SK-N-SH (cell line): ENCODE measurements at regions not wholly inside any gene's neighbourhood (a gene's known extent, or its start where the extent isn't known, plus 50 kb on each side); places are given as distances from the start of the nearest gene placed in this dataset.

ENCODE experiments used
- CTCF ChIA-PET: fragments of 300-600, 350-600 bp; formaldehyde crosslinking; extraction: SDS; loops from one replicate; lab custom pipeline; 2021; lab: Yijun Ruan, JAX
- POLR2A ChIA-PET: fragments of 350-600 bp; sonication (Branson Sonifier 250); formaldehyde crosslinking; extraction: SDS; loops from one replicate; lab custom pipeline; 2020; ENCODE audit warnings: antibody characterized with exemption, inconsistent platforms; lab: Yijun Ruan, JAX
- DNase-seq: peaks from one replicate; pipeline ENCODE4 v3.0.0; 2012
- H2AFZ ChIP-seq: fragments of 200-600 bp; sonication (generic); 2 replicates; pipeline ENCODE4 v1.8.1; 2016; ENCODE audit warnings: antibody characterized with exemption, mild to moderate bottlenecking, low read depth
- H3F3A ChIP-seq: fragments of 200-600 bp; sonication (generic); replicated peaks from 2 replicates; pipeline ENCODE3; 2016; ENCODE audit warnings: antibody characterized with exemption, mild to moderate bottlenecking; ENCODE audit not compliant: insufficient read depth
- H3K27ac ChIP-seq, 2 experiments: fragments of 200-500 bp in 1 of 2; fragments of 200-600 bp in 1 of 2; sonication (Bioruptor generic) in 1 of 2; sonication (generic), shearing (Covaris generic) in 1 of 2; 2 replicates each; pipeline versions ENCODE4 v1.5.1 to v1.6.1; 2014 to 2016; ENCODE audit warnings: low read depth in 2 of 2, inconsistent platforms in 1 of 2, low read length in 1 of 2, mild to moderate bottlenecking in 1 of 2, mixed read lengths in 1 of 2
- H3K27me3 ChIP-seq: fragments of 200-600 bp; sonication (generic), shearing (Covaris generic); 2 replicates; pipeline ENCODE4 v1.6.1; 2016; ENCODE audit warnings: mixed run types; ENCODE audit not compliant: insufficient read depth
- H3K36me3 ChIP-seq, 2 experiments: fragments of 200-500 bp in 1 of 2; fragments of 200-600 bp in 1 of 2; sonication (Bioruptor generic) in 1 of 2; sonication (generic) in 1 of 2; replicated peaks in 1 of 2; 2 replicates each; pipeline versions ENCODE3 to v1.5.1; 2014 to 2016; ENCODE audit warnings: low read length in 1 of 2, mild to moderate bottlenecking in 1 of 2; ENCODE audit not compliant: insufficient read depth in 2 of 2, control insufficient read depth in 1 of 2
- H3K4me1 ChIP-seq, 2 experiments: fragments of 200-500 bp in 1 of 2; fragments of 200-600 bp in 1 of 2; sonication (Bioruptor generic) in 1 of 2; sonication (generic), shearing (Covaris generic) in 1 of 2; 2 replicates each; pipeline versions ENCODE4 v1.5.1 to v1.6.1; 2014 to 2016; ENCODE audit warnings: low read depth in 1 of 2, low read length in 1 of 2, mixed run types in 1 of 2; ENCODE audit not compliant: insufficient read depth in 2 of 2, control insufficient read depth in 1 of 2
- H3K4me2 ChIP-seq: fragments of 200-600 bp; sonication (generic), shearing (Covaris generic); 2 replicates; pipeline ENCODE4 v1.6.1; 2017; ENCODE audit warnings: mixed run types
- H3K4me3 ChIP-seq, 2 experiments: fragments of 200-500 bp in 1 of 2; fragments of 200-600 bp in 1 of 2; sonication (Bioruptor generic) in 1 of 2; sonication (generic), shearing (Covaris generic) in 1 of 2; 2 replicates each; pipeline versions ENCODE4 v1.5.1 to v1.8.1; 2014 to 2016; ENCODE audit warnings: low read depth in 2 of 2, inconsistent platforms in 1 of 2, low read length in 1 of 2, mild to moderate bottlenecking in 1 of 2, mixed read lengths in 1 of 2, moderate library complexity in 1 of 2
- H3K79me2 ChIP-seq: fragments of 200-600 bp; sonication (generic); 2 replicates; pipeline ENCODE4 v1.8.1; 2017; ENCODE audit warnings: mild to moderate bottlenecking; ENCODE audit not compliant: insufficient read depth
- H3K9ac ChIP-seq: fragments of 200-600 bp; sonication (generic); 2 replicates; pipeline ENCODE4 v1.6.1; 2017; ENCODE audit warnings: mixed run types
- H3K9me2 ChIP-seq: fragments of 200-600 bp; sonication (generic); 2 replicates; pipeline ENCODE4 v1.6.1; 2017; ENCODE audit warnings: mixed run types
- H3K9me3 ChIP-seq: fragments of 200-600 bp; sonication (generic); 2 replicates; pipeline ENCODE4 v1.6.1; 2017; ENCODE audit warnings: mixed run types, mild to moderate bottlenecking, moderate library complexity
- H4K20me1 ChIP-seq: fragments of 200-600 bp; sonication (generic); 2 replicates; pipeline ENCODE4 v1.6.1; 2017; ENCODE audit warnings: mild to moderate bottlenecking, mixed run types; ENCODE audit not compliant: insufficient read depth
- CHD2 ChIP-seq: fragments of 150-350 bp; IDR thresholded peaks from 2 replicates; pipeline ENCODE4 v1.6.1; 2018; ENCODE audit warnings: low read length; ENCODE audit not compliant: partially characterized antibody
- ELF1 ChIP-seq: IDR thresholded peaks from 2 replicates; pipeline ENCODE4 v1.4.0; 2012
- FOSL2 ChIP-seq: IDR thresholded peaks from 2 replicates; pipeline ENCODE4 v1.4.0; 2012; ENCODE audit warnings: low read depth, mild to moderate bottlenecking, moderate library complexity, borderline replicate concordance
- MAX ChIP-seq: IDR thresholded peaks from 2 replicates; pipeline ENCODE4 v1.4.0; 2012; ENCODE audit warnings: low read depth
- MXI1 ChIP-seq: IDR thresholded peaks from 2 replicates; pipeline ENCODE4 v1.6.1; 2012; ENCODE audit warnings: mild to moderate bottlenecking, low read depth, low read length, improper control_type of control experiment
- NFIC ChIP-seq: IDR thresholded peaks from 2 replicates; pipeline ENCODE4 v1.4.0; 2012; ENCODE audit warnings: borderline replicate concordance
- PBX3 ChIP-seq: IDR thresholded peaks from 2 replicates; pipeline ENCODE4; 2012
- RCOR1 ChIP-seq: fragments of 150-350 bp; IDR thresholded peaks from 2 replicates; pipeline ENCODE4 v1.6.1; 2017; ENCODE audit warnings: antibody characterized with exemption, low read length
- SIN3A ChIP-seq: IDR thresholded peaks from 2 replicates; pipeline ENCODE4 v1.6.1; 2012; ENCODE audit warnings: low read depth, mild to moderate bottlenecking, low read length, moderate library complexity, borderline replicate concordance
- SMC3 ChIP-seq: IDR thresholded peaks from 2 replicates; pipeline ENCODE4 v1.6.1; 2012; ENCODE audit warnings: low read depth, low read length, improper control_type of control experiment
- TCF12 ChIP-seq: IDR thresholded peaks from 2 replicates; pipeline ENCODE4 v1.4.0; 2012
- USF1 ChIP-seq: IDR thresholded peaks from 2 replicates; pipeline ENCODE4 v1.4.0; 2012; ENCODE audit warnings: low read depth, borderline replicate concordance
- WGBS: methylation state at CpG from one replicate; pipeline ENCODE4 v1.1.6; 2017; ENCODE audit warnings: low lambda C conversion rate; 5-methylcytosine and 5-hydroxymethylcytosine counted together
- TF ChIP-seq, protein P1 (sequence below): fragments of 150-350 bp; IDR thresholded peaks from 2 replicates; pipeline ENCODE4 v1.6.1; 2016; ENCODE audit warnings: mild to moderate bottlenecking, low read depth, low read length

GRCh38 chr7:106781007-106781406 is 84.1 kb upstream of the PIK3CG start:
- Histone ChIP-seq H2AFZ (no peak overlapping the region), H3K4me2 (no peak overlapping the region), H3K79me2 (no peaks in the 10 kb centered on the region), H3K27me3 (no peaks in the 10 kb centered on the region), H3K9ac (no peak overlapping the region), H3K9me2 (no peaks in the 10 kb centered on the region), H3K4me3 (no peak overlapping the region), H3K27ac (no peak overlapping the region), H3K9me3 (no peaks in the 10 kb centered on the region), H3F3A (peaks cover 6% of the 10 kb centered on the region), H4K20me1 (no peaks in the 10 kb centered on the region), H3K36me3 (no peaks in the 10 kb centered on the region), H3K4me1 (peaks cover 0 to 19% of the 10 kb centered on the region in 2 experiments; a peak in 1 of 4 replicates)
- CTCF ChIA-PET = interaction anchor here (2.1 to 3.1 kb wide), 2 partner anchors 12 to 371 kb away, joined by 6 to 8 read pairs; no protein-coding TSS in a partner anchor
- 93% methylated on average over 2 of the region's 2 CpGs for WGBS
- TF ChIP-seq SMC3 (no peak), CHD2 (no peak), TCF12 (no peak), NFIC (no peak), RCOR1 (no peak), MAX (no peak), PBX3 (no peak), USF1 (no peak), FOSL2 (no peak), ELF1 (no peak), SIN3A (no peak)
- TF ChIP-seq, protein P1, sequence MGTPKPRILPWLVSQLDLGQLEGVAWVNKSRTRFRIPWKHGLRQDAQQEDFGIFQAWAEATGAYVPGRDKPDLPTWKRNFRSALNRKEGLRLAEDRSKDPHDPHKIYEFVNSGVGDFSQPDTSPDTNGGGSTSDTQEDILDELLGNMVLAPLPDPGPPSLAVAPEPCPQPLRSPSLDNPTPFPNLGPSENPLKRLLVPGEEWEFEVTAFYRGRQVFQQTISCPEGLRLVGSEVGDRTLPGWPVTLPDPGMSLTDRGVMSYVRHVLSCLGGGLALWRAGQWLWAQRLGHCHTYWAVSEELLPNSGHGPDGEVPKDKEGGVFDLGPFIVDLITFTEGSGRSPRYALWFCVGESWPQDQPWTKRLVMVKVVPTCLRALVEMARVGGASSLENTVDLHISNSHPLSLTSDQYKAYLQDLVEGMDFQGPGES = no peak
- POLR2A ChIA-PET = interaction anchor here (0.7 kb wide), 1 partner anchor 1333 kb away, joined by 3 read pairs; no protein-coding TSS in a partner anchor
- DNase-seq = no peak

DNA sequence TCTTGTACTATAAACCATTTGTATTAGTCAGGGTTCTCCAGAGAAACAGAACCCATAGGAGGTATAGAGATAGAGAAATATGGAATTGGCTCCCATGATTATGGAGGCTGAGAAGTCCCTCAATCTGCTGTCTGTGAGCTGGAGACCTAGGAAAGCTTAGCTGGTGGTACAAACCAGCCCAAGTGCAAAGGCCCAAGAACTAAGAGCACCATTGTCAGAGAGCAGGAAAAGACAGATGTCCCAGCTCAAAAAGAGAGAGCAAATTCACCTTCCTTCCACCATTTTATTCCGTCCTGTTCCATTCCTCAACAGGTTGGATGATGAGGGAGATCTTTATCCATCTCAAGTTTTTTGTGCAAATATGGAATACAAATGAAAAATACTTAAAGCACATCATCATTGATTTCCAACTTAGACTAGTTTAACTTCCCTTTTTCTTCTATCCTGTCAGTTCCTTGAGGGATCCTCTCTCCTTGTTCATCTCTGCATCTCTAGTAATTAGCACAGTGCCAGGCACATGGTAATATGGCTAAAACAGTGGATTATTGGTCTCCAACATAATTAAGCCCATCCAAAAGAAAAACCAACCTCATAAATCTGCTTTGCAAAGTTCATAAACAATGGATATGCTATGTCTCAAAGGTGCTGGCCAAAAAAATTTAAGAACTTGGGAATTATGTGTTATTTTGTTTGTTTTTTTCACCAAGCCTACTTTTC is 83.1 kb upstream of the PIK3CG start:
- DNase-seq = no peak
- H3K9ac ChIP-seq = no peak overlapping the region
- no peak overlapping the region for H3K4me3 ChIP-seq
- peaks cover 0 to 12% of the 10 kb centered on the region in 2 experiments; a peak in 1 of 4 replicates for H3K4me1 ChIP-seq
- POLR2A ChIA-PET = interaction anchor here (0.7 kb wide), 1 partner anchor 1332 kb away, joined by 3 read pairs; no protein-coding TSS in a partner anchor
- no peak overlapping the region for H3K4me2 ChIP-seq
- H3K36me3 ChIP-seq = no peaks in the 10 kb centered on the region
- no peaks in the 10 kb centered on the region for H3F3A ChIP-seq
- WGBS = 62% methylated on average over 1 of the region's 1 CpG
- no peaks in the 10 kb centered on the region for H3K79me2 ChIP-seq
- no peaks in the 10 kb centered on the region for H3K9me3 ChIP-seq
- no peak overlapping the region for H3K27ac ChIP-seq
- CTCF ChIA-PET = interaction anchor here (3.1 kb wide), 1 partner anchor 11 kb away, joined by 8 read pairs; no protein-coding TSS in a partner anchor
- no peak overlapping the region for H2AFZ ChIP-seq
- H3K9me2 ChIP-seq = no peaks in the 10 kb centered on the region
- TF ChIP-seq PBX3 (no peak), MXI1 (no peak), RCOR1 (no peak)
- H3K27me3 ChIP-seq = no peaks in the 10 kb centered on the region
- H4K20me1 ChIP-seq = no peaks in the 10 kb centered on the region
